Sigmoid colon (tissue), 6 donors: ENCODE measurements at regions not wholly inside any gene's neighbourhood (a gene's known extent, or its start where the extent isn't known, plus 50 kb on each side); places are given as distances from the start of the nearest gene placed in this dataset.
"Not testable (repeated sequence)": the region's sequence is repeated elsewhere in the genome, so short reads cannot be mapped to it uniquely, and the experiment has no call there.

Experiments
- DNase-seq: peaks from one replicate; pipeline ENCODE4 v3.0.0-alpha.2; 2019
- H3K27ac ChIP-seq, 4 donors: fragments of 200-600 bp; sonication (generic); one replicate each; pipeline ENCODE4 v1.5.1; 2016 to 2019; ENCODE audit warnings: mild to moderate bottlenecking in 1 of 4
- H3K27me3 ChIP-seq, 3 donors: fragments of 200-600 bp; sonication (generic); one replicate each; pipeline ENCODE4 v1.5.1; 2019; ENCODE audit warnings: mild to moderate bottlenecking in 1 of 3
- H3K36me3 ChIP-seq, 4 donors: fragments of 200-600 bp; sonication (generic); one replicate each; pipeline ENCODE4 v1.5.1; 2016 to 2019
- H3K4me1 ChIP-seq, 4 donors: fragments of 200-600 bp; sonication (generic); one replicate each; pipeline ENCODE4 v1.5.1; 2017 to 2019
- H3K4me3 ChIP-seq, 4 donors: fragments of 200-600 bp; sonication (generic); one replicate each; pipeline ENCODE4 v1.5.1; 2017 to 2019; ENCODE audit warnings: mild to moderate bottlenecking in 2 of 4, moderate library complexity in 1 of 4
- H3K9me3 ChIP-seq, 4 donors: fragments of 200-600 bp in 3 of 4; sonication (generic) in 3 of 4; one replicate each; pipeline versions ENCODE4 v1.5.1 to v1.6.1; 2013 to 2019
- CTCF ChIP-seq, 4 experiments: fragments of 450-650 bp in 3 of 4; fragments of 200-600 bp in 1 of 4; IDR thresholded peaks; one replicate each; pipeline ENCODE4 v1.5.1; 2016 to 2019; ENCODE audit warnings: antibody characterized with exemption in 4 of 4, mild to moderate bottlenecking in 3 of 4, moderate library complexity in 2 of 4
- EP300 ChIP-seq, 4 donors: sonication (generic); formaldehyde crosslinking; IDR thresholded peaks; one replicate each; pipeline ENCODE4 v1.6.1; 2017; ENCODE audit warnings: antibody characterized with exemption in 4 of 4
- POLR2A ChIP-seq, 2 donors: fragments of 450-650 bp; IDR thresholded peaks; one replicate each; pipeline ENCODE4 v1.6.1; 2016; ENCODE audit warnings: antibody characterized with exemption in 2 of 2, mild to moderate bottlenecking in 2 of 2, moderate library complexity in 2 of 2
- POLR2AphosphoS5 ChIP-seq, 4 donors: sonication (generic); formaldehyde crosslinking; IDR thresholded peaks; one replicate each; pipeline ENCODE4 v1.6.1; 2017; ENCODE audit warnings: antibody characterized with exemption in 4 of 4
- WGBS, 2 donors: extraction: QIAGEN DNeasy Blood & Tissue Kit; methylation state at CpG; one replicate each; pipeline ENCODE4 v1.1.7; 2013; 5-methylcytosine and 5-hydroxymethylcytosine counted together
- intact Hi-C: fragments of 100-400 bp; cut with DNase I; formaldehyde crosslinking; loops from one replicate; pipeline ENCODE4 v1.15.1; 2023
- donor health status: healthy with polysubstance abuse.
- donor health status: healthy.

- TF ChIP-seq POLR2AphosphoS5 (IDR thresholded peaks at IDR 0.05), result no peak
- TF ChIP-seq POLR2A (IDR thresholded peaks at IDR 0.05), result no peak
- no peak for TF ChIP-seq EP300 (IDR thresholded peaks at IDR 0.05)
- TF ChIP-seq CTCF (IDR thresholded peaks at IDR 0.05), result no peak
- whole genome bisulfite sequencing, 2 donors, result 76 to 82% methylated on average over 13 of the region's 13 CpGs
- H3K27ac ChIP-seq, result peak overlapping the region in 3 of 4 donors; percentile 4 to 37 (median 36)
- no peak overlapping the region for H3K4me3 ChIP-seq
- intact Hi-C loops, result no loop called here
- no peaks in the 10 kb centered on the region for H3K9me3 ChIP-seq
- no peaks in the 10 kb centered on the region for H3K36me3 ChIP-seq
- peaks cover 0 to 25% (median 7%) of the 10 kb centered on the region in 4 donors for H3K4me1 ChIP-seq
- no peak for DNase-seq
- no peaks in the 10 kb centered on the region for H3K27me3 ChIP-seq
Measured at GRCh38 chr5:158451993-158452672, 593.2 kb upstream of the CLINT1 start.

- Histone ChIP-seq H3K4me1 (peaks cover 0 to 25% (median 7%) of the 10 kb centered on the region in 4 donors), H3K36me3 (no peaks in the 10 kb centered on the region), H3K4me3 (no peak overlapping the region), H3K27ac (peak overlapping the region; percentile 28 to 58 (median 46)), H3K27me3 (no peaks in the 10 kb centered on the region), H3K9me3 (no peaks in the 10 kb centered on the region)
- WGBS, 2 donors, result 35 to 68% methylated on average over 8 of the region's 8 CpGs
- intact Hi-C loops, result no loop called here
- peak in 3 of 4 donors; percentile 45 to 60 (median 51) for TF ChIP-seq POLR2AphosphoS5 (IDR thresholded peaks at IDR 0.05)
- peak in 1 of 4 donors; percentile 20 for TF ChIP-seq EP300 (IDR thresholded peaks at IDR 0.05)
- no peak for TF ChIP-seq CTCF (IDR thresholded peaks at IDR 0.05)
- TF ChIP-seq POLR2A (IDR thresholded peaks at IDR 0.05), result no peak
- DNase-seq, result peak; percentile 85
Measured at GRCh38 chr5:158451203-158451992, 592.5 kb upstream of the CLINT1 start.

- 82 to 84% methylated on average over 5 of the region's 5 CpGs for WGBS, 2 donors
- H3K27ac ChIP-seq, result peak overlapping the region in 2 of 4 donors; percentile 37 to 58
- TF ChIP-seq EP300 (IDR thresholded peaks at IDR 0.05), result no peak
- no peak for TF ChIP-seq POLR2AphosphoS5 (IDR thresholded peaks at IDR 0.05)
- no peak for TF ChIP-seq POLR2A (IDR thresholded peaks at IDR 0.05)
- no peak for TF ChIP-seq CTCF (IDR thresholded peaks at IDR 0.05)
- peaks cover 0 to 25% (median 7%) of the 10 kb centered on the region in 4 donors for H3K4me1 ChIP-seq
- DNase-seq, result no peak
- H3K27me3 ChIP-seq, result no peaks in the 10 kb centered on the region
- H3K36me3 ChIP-seq, result no peaks in the 10 kb centered on the region
- intact Hi-C loops, result no loop called here
- no peak overlapping the region for H3K4me3 ChIP-seq
- H3K9me3 ChIP-seq, result no peaks in the 10 kb centered on the region
Measured at GRCh38 chr5:158450751-158451171, 591.8 kb upstream of the CLINT1 start.

GRCh38 chr5:158446761-158447160 lies 587.8 kb upstream of the CLINT1 start:
- H3K4me1 ChIP-seq, result peaks cover 0 to 12% (median 5%) of the 10 kb centered on the region in 4 donors
- intact Hi-C loops, DNase-seq, H3K4me3 ChIP-seq, H3K9me3 ChIP-seq, H3K27ac ChIP-seq, H3K36me3 ChIP-seq, H3K27me3 ChIP-seq: not testable (repeated sequence)
- 59 to 62% methylated on average over 6 of the region's 6 CpGs for WGBS, 2 donors

GRCh38 chr5:158439204-158439603 lies 580.3 kb upstream of the CLINT1 start:
- H3K36me3 ChIP-seq, H3K9me3 ChIP-seq, H3K27me3 ChIP-seq, DNase-seq, H3K27ac ChIP-seq, intact Hi-C loops, H3K4me1 ChIP-seq, H3K4me3 ChIP-seq: not testable (repeated sequence)
- WGBS, 2 donors, result 91 to 96% methylated on average over 3 of the region's 3 CpGs
